GM23338 (cell line): ENCODE measurements at regions not wholly inside any gene's neighbourhood (a gene's known extent, or its start where the extent isn't known, plus 50 kb on each side); places are given as distances from the start of the nearest gene placed in this dataset.

ENCODE experiments used
- ATAC-seq: fragments of 200-7000 bp; cut with Tn5 transposase; 3 replicates; pipeline ENCODE4 v1.9.1; 2020
- DNase-seq: peaks from one replicate; pipeline ENCODE4 v3.0.0-alpha.2; 2015; ENCODE audit warnings: low spot score
- H2AFZ ChIP-seq: fragments of 200-600 bp; sonication (generic); 2 replicates; pipeline ENCODE4 v1.8.0; 2016; ENCODE audit warnings: antibody characterized with exemption, mild to moderate bottlenecking, moderate library complexity
- H3F3A ChIP-seq: fragments of 200-600 bp; sonication (generic); replicated peaks from 2 replicates; pipeline ENCODE4 v1.8.0; 2017; ENCODE audit warnings: antibody characterized with exemption, mixed run types, low read depth
- H3K27ac ChIP-seq: fragments of 200-600 bp; sonication (generic); 2 replicates; pipeline ENCODE4 v1.6.1; 2016; ENCODE audit warnings: low read depth
- H3K27me3 ChIP-seq: fragments of 200-600 bp; sonication (generic); 2 replicates; pipeline ENCODE4 v1.8.0; 2016; ENCODE audit warnings: mild to moderate bottlenecking, mixed run types, moderate library complexity; ENCODE audit not compliant: insufficient read depth
- H3K36me3 ChIP-seq: fragments of 200-600 bp; sonication (generic); 2 replicates; pipeline ENCODE4 v1.8.0; 2016; ENCODE audit warnings: mild to moderate bottlenecking; ENCODE audit not compliant: insufficient read depth
- H3K4me1 ChIP-seq: fragments of 200-600 bp; sonication (generic); 2 replicates; pipeline ENCODE4 v1.8.0; 2016; ENCODE audit warnings: mild to moderate bottlenecking, moderate library complexity; ENCODE audit not compliant: insufficient read depth
- H3K4me2 ChIP-seq: fragments of 200-600 bp; sonication (generic); 2 replicates; pipeline ENCODE4 v1.7.1; 2017; ENCODE audit warnings: mixed run types
- H3K4me3 ChIP-seq: fragments of 200-600 bp; sonication (generic); 2 replicates; pipeline ENCODE4 v1.6.1; 2016; ENCODE audit warnings: mixed run types
- H3K79me2 ChIP-seq: fragments of 200-600 bp; sonication (generic); replicated peaks from 2 replicates; pipeline ENCODE4 v1.8.0; 2017; ENCODE audit warnings: mild to moderate bottlenecking; ENCODE audit not compliant: insufficient read depth
- H3K9me2 ChIP-seq: fragments of 200-600 bp; sonication (generic); 2 replicates; pipeline ENCODE4 v1.8.0; 2017; ENCODE audit not compliant: insufficient read depth
- H4K20me1 ChIP-seq: fragments of 200-600 bp; sonication (generic); replicated peaks from 2 replicates; pipeline ENCODE4 v1.8.0; 2017; ENCODE audit warnings: mild to moderate bottlenecking; ENCODE audit not compliant: insufficient read depth
- H3K27ac Mint-ChIP-seq: 2 replicates; pipeline ENCODE4 v1.8.0; 2020; ENCODE audit warnings: inconsistent platforms, mild to moderate bottlenecking, moderate library complexity, mixed read lengths
- H3K27me3 Mint-ChIP-seq: 3 replicates; pipeline ENCODE4 v1.8.0; 2022; ENCODE audit warnings: low read depth, mild to moderate bottlenecking, moderate library complexity, mixed read lengths, inconsistent platforms; ENCODE audit not compliant: insufficient read depth, poor library complexity
- H3K36me3 Mint-ChIP-seq: 3 replicates; pipeline ENCODE4 v1.8.0; 2021; ENCODE audit warnings: low read depth, mild to moderate bottlenecking, inconsistent platforms, moderate library complexity, mixed read lengths
- H3K4me1 Mint-ChIP-seq: 3 replicates; pipeline ENCODE4 v1.8.0; 2020; ENCODE audit warnings: mild to moderate bottlenecking, inconsistent platforms, mixed read lengths
- H3K4me3 Mint-ChIP-seq: 3 replicates; pipeline ENCODE4 v1.8.0; 2021; ENCODE audit warnings: moderate library complexity, mild to moderate bottlenecking, inconsistent platforms, mixed read lengths
- H3K9me3 Mint-ChIP-seq: 3 replicates; pipeline ENCODE4 v1.8.0; 2020; ENCODE audit warnings: moderate library complexity, mild to moderate bottlenecking, inconsistent platforms, mixed read lengths
- CREB1 ChIP-seq: fragments of 250-450 bp; sonication (Bioruptor Pico); IDR thresholded peaks from 2 replicates; pipeline ENCODE4 v1.5.0; 2020; ENCODE audit warnings: low read depth, mild to moderate bottlenecking, moderate library complexity
- EZH2 ChIP-seq: fragments of 200-600 bp; sonication (generic); IDR thresholded peaks from one replicate; pipeline ENCODE4 v1.8.0; 2017; ENCODE audit warnings: antibody characterized with exemption, mild to moderate bottlenecking, low read depth; ENCODE audit not compliant: unreplicated experiment
- EZH2phosphoT487 ChIP-seq: fragments of 200-600 bp; sonication (generic); IDR thresholded peaks from one replicate; pipeline ENCODE4 v1.8.1; 2018; ENCODE audit warnings: antibody characterized with exemption; ENCODE audit not compliant: unreplicated experiment
- JUNB ChIP-seq: IDR thresholded peaks from one replicate; pipeline ENCODE4 v1.6.1; 2016; ENCODE audit warnings: antibody characterized with exemption; ENCODE audit not compliant: unreplicated experiment
- NANOG ChIP-seq: IDR thresholded peaks from 2 replicates; pipeline ENCODE4 v1.6.1; 2016; ENCODE audit warnings: antibody characterized with exemption, borderline replicate concordance
- POLR2AphosphoS5 ChIP-seq: IDR thresholded peaks from 2 replicates; pipeline ENCODE4 v1.6.1; 2016; ENCODE audit warnings: antibody characterized with exemption, low read depth
- STAT1 ChIP-seq: IDR thresholded peaks from one replicate; pipeline ENCODE4 v1.6.1; 2016; ENCODE audit warnings: antibody characterized with exemption; ENCODE audit not compliant: unreplicated experiment
- ZNF114 ChIP-seq: fragments of 250-450 bp; sonication (Bioruptor Pico); IDR thresholded peaks from 2 replicates; pipeline ENCODE4 v1.5.0; 2020; ENCODE audit warnings: mild to moderate bottlenecking, moderate library complexity
- ZNF331 ChIP-seq: fragments of 250-450 bp; sonication (Bioruptor Pico); IDR thresholded peaks from 2 replicates; pipeline ENCODE4 v1.5.0; 2020; ENCODE audit warnings: low read depth, mild to moderate bottlenecking, moderate library complexity
- TF ChIP-seq, protein P1 (sequence below): IDR thresholded peaks from 2 replicates; pipeline ENCODE4 v1.6.1; 2016; ENCODE audit warnings: antibody characterized with exemption
- TF ChIP-seq, protein P2 (sequence below): fragments of 250-450 bp; sonication (Bioruptor Pico); IDR thresholded peaks from 2 replicates; pipeline ENCODE4 v1.5.0; 2020; ENCODE audit warnings: mild to moderate bottlenecking, moderate library complexity
- TF ChIP-seq, protein P3 (sequence below): IDR thresholded peaks from one replicate; pipeline ENCODE4 v1.6.1; 2018; ENCODE audit warnings: antibody characterized with exemption; ENCODE audit not compliant: unreplicated experiment
- TF ChIP-seq, protein P4 (sequence below), 2 experiments: fragments of 200-600 bp in 1 of 2; sonication (generic) in 1 of 2; conservative IDR thresholded peaks; 2 replicates each; pipeline versions ENCODE4 v1.5.1 to v1.6.1; 2016 to 2017; ENCODE audit warnings: antibody characterized with exemption in 2 of 2, low read depth in 2 of 2, mild to moderate bottlenecking in 2 of 2, moderate library complexity in 1 of 2

DNA sequence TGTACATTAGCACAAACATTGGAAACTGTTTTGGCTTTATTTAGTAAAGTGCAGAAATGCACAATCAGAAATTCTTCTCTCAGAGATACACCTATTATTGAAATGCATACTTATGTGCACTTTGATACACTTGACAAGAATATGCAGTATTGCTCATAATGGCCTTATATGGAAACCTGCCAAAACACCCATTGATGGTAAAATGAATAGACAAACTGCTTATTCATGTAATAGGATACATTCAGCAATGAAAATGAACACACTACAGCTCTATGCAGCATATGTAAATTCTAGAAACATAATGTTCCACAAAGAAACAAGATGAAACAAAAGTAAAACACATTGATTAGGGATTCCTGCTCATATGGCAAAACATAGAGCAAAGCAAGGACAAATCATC is 223.9 kb downstream of the S1PR1 start:
- no peak overlapping the region for H3K4me3 Mint-ChIP-seq
- H3K4me2 ChIP-seq = no peak overlapping the region
- ATAC-seq (no peak), DNase-seq (no peak)
- no peaks in the 10 kb centered on the region for H3K36me3 ChIP-seq
- no peaks in the 10 kb centered on the region for H3F3A ChIP-seq
- H4K20me1 ChIP-seq = no peaks in the 10 kb centered on the region
- no peak overlapping the region for H2AFZ ChIP-seq
- no peaks in the 10 kb centered on the region for H3K27me3 ChIP-seq
- TF ChIP-seq ZNF331 (CRISPR knock-in tag) (no peak), STAT1 (no peak), EZH2phosphoT487 (no peak), EZH2 (no peak), CREB1 (CRISPR knock-in tag) (no peak), ZNF114 (CRISPR knock-in tag) (no peak), POLR2AphosphoS5 (no peak), JUNB (no peak), NANOG (no peak)
- TF ChIP-seq, protein P1, sequence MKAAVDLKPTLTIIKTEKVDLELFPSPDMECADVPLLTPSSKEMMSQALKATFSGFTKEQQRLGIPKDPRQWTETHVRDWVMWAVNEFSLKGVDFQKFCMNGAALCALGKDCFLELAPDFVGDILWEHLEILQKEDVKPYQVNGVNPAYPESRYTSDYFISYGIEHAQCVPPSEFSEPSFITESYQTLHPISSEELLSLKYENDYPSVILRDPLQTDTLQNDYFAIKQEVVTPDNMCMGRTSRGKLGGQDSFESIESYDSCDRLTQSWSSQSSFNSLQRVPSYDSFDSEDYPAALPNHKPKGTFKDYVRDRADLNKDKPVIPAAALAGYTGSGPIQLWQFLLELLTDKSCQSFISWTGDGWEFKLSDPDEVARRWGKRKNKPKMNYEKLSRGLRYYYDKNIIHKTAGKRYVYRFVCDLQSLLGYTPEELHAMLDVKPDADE = no peak
- TF ChIP-seq, protein P2, sequence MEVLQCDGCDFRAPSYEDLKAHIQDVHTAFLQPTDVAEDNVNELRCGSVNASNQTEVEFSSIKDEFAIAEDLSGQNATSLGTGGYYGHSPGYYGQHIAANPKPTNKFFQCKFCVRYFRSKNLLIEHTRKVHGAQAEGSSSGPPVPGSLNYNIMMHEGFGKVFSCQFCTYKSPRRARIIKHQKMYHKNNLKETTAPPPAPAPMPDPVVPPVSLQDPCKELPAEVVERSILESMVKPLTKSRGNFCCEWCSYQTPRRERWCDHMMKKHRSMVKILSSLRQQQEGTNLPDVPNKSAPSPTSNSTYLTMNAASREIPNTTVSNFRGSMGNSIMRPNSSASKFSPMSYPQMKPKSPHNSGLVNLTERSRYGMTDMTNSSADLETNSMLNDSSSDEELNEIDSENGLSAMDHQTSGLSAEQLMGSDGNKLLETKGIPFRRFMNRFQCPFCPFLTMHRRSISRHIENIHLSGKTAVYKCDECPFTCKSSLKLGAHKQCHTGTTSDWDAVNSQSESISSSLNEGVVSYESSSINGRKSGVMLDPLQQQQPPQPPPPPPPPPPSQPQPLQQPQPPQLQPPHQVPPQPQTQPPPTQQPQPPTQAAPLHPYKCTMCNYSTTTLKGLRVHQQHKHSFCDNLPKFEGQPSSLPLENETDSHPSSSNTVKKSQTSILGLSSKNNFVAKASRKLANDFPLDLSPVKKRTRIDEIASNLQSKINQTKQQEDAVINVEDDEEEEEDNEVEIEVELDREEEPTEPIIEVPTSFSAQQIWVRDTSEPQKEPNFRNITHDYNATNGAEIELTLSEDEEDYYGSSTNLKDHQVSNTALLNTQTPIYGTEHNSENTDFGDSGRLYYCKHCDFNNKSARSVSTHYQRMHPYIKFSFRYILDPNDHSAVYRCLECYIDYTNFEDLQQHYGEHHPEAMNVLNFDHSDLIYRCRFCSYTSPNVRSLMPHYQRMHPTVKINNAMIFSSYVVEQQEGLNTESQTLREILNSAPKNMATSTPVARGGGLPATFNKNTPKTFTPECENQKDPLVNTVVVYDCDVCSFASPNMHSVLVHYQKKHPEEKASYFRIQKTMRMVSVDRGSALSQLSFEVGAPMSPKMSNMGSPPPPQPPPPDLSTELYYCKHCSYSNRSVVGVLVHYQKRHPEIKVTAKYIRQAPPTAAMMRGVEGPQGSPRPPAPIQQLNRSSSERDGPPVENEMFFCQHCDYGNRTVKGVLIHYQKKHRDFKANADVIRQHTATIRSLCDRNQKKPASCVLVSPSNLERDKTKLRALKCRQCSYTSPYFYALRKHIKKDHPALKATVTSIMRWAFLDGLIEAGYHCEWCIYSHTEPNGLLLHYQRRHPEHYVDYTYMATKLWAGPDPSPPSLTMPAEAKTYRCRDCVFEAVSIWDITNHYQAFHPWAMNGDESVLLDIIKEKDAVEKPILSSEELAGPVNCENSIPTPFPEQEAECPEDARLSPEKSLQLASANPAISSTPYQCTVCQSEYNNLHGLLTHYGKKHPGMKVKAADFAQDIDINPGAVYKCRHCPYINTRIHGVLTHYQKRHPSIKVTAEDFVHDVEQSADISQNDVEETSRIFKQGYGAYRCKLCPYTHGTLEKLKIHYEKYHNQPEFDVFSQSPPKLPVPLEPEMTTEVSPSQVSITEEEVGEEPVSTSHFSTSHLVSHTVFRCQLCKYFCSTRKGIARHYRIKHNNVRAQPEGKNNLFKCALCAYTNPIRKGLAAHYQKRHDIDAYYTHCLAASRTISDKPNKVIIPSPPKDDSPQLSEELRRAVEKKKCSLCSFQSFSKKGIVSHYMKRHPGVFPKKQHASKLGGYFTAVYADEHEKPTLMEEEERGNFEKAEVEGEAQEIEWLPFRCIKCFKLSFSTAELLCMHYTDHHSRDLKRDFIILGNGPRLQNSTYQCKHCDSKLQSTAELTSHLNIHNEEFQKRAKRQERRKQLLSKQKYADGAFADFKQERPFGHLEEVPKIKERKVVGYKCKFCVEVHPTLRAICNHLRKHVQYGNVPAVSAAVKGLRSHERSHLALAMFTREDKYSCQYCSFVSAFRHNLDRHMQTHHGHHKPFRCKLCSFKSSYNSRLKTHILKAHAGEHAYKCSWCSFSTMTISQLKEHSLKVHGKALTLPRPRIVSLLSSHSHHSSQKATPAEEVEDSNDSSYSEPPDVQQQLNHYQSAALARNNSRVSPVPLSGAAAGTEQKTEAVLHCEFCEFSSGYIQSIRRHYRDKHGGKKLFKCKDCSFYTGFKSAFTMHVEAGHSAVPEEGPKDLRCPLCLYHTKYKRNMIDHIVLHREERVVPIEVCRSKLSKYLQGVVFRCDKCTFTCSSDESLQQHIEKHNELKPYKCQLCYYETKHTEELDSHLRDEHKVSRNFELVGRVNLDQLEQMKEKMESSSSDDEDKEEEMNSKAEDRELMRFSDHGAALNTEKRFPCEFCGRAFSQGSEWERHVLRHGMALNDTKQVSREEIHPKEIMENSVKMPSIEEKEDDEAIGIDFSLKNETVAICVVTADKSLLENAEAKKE = no peak
- TF ChIP-seq, protein P3, sequence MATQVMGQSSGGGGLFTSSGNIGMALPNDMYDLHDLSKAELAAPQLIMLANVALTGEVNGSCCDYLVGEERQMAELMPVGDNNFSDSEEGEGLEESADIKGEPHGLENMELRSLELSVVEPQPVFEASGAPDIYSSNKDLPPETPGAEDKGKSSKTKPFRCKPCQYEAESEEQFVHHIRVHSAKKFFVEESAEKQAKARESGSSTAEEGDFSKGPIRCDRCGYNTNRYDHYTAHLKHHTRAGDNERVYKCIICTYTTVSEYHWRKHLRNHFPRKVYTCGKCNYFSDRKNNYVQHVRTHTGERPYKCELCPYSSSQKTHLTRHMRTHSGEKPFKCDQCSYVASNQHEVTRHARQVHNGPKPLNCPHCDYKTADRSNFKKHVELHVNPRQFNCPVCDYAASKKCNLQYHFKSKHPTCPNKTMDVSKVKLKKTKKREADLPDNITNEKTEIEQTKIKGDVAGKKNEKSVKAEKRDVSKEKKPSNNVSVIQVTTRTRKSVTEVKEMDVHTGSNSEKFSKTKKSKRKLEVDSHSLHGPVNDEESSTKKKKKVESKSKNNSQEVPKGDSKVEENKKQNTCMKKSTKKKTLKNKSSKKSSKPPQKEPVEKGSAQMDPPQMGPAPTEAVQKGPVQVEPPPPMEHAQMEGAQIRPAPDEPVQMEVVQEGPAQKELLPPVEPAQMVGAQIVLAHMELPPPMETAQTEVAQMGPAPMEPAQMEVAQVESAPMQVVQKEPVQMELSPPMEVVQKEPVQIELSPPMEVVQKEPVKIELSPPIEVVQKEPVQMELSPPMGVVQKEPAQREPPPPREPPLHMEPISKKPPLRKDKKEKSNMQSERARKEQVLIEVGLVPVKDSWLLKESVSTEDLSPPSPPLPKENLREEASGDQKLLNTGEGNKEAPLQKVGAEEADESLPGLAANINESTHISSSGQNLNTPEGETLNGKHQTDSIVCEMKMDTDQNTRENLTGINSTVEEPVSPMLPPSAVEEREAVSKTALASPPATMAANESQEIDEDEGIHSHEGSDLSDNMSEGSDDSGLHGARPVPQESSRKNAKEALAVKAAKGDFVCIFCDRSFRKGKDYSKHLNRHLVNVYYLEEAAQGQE = no peak
- TF ChIP-seq, protein P4, sequence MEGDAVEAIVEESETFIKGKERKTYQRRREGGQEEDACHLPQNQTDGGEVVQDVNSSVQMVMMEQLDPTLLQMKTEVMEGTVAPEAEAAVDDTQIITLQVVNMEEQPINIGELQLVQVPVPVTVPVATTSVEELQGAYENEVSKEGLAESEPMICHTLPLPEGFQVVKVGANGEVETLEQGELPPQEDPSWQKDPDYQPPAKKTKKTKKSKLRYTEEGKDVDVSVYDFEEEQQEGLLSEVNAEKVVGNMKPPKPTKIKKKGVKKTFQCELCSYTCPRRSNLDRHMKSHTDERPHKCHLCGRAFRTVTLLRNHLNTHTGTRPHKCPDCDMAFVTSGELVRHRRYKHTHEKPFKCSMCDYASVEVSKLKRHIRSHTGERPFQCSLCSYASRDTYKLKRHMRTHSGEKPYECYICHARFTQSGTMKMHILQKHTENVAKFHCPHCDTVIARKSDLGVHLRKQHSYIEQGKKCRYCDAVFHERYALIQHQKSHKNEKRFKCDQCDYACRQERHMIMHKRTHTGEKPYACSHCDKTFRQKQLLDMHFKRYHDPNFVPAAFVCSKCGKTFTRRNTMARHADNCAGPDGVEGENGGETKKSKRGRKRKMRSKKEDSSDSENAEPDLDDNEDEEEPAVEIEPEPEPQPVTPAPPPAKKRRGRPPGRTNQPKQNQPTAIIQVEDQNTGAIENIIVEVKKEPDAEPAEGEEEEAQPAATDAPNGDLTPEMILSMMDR (conservative IDR thresholded peaks at IDR 0.05; ENCODE audit: low read depth in 2 of 2) = no peak
- H3K4me1 Mint-ChIP-seq = no peaks in the 10 kb centered on the region
- no peaks in the 10 kb centered on the region for H3K79me2 ChIP-seq
- no peaks in the 10 kb centered on the region for H3K36me3 Mint-ChIP-seq
- H3K27ac Mint-ChIP-seq = no peak overlapping the region
- 0 out of 2 replicates have a peak, but pooled peaks cover 5% of the 10 kb centered on the region for H3K9me2 ChIP-seq
- no peaks in the 10 kb centered on the region for H3K4me1 ChIP-seq
- H3K27me3 Mint-ChIP-seq = peaks cover 1% of the 10 kb centered on the region
- H3K4me3 ChIP-seq = no peak overlapping the region
- no peak overlapping the region for H3K27ac ChIP-seq
- peaks cover 9% of the 10 kb centered on the region; the same call in 1 of the 3 replicates for H3K9me3 Mint-ChIP-seq
